NT2/D1 (cell line): ENCODE measurements at regions not wholly inside any gene's neighbourhood (a gene's known extent, or its start where the extent isn't known, plus 50 kb on each side); places are given as distances from the start of the nearest gene placed in this dataset.

Experiments
- YY1 ChIP-seq: IDR thresholded peaks from 2 replicates; pipeline ENCODE4 v1.6.1; 2011; ENCODE audit not compliant: insufficient read length, insufficient read depth
- ZNF274 ChIP-seq: IDR thresholded peaks from 2 replicates; pipeline ENCODE4 v1.6.1; 2011; ENCODE audit warnings: mild to moderate bottlenecking, low read depth, low read length

GRCh38 chr2:220442012-220442411 lies 814.6 kb downstream of the SLC4A3 start:
- TF ChIP-seq ZNF274, result no peak
- no peak for TF ChIP-seq YY1
